ENCODE measurements at regions not wholly inside any gene's neighbourhood (a gene's known extent, or its start where the extent isn't known, plus 50 kb on each side); places are given as distances from the start of the nearest gene placed in this dataset.

- no peak for DNase-seq (ENCODE audit: low spot score)
These were observed 434.7 kb downstream of the TNS3 start for GRCh38 chr7:47147213-47147631.

- no peak for DNase-seq (ENCODE audit: low spot score)
These were observed 435.9 kb downstream of the TNS3 start for GRCh38 chr7:47145982-47146381.

GRCh38 chr7:47145186-47145725, 436.7 kb downstream of the TNS3 start:
- DNase-seq (ENCODE audit: low spot score): no peak

- DNase-seq (ENCODE audit: low spot score): no peak
These were observed 438.6 kb downstream of the TNS3 start for GRCh38 chr7:47143339-47143738.

GRCh38 chr7:47142867-47143175, 439.1 kb downstream of the TNS3 start:
- no peak for DNase-seq (ENCODE audit: low spot score)

- DNase-seq (ENCODE audit: low spot score): no peak
These were observed 439.6 kb downstream of the TNS3 start for GRCh38 chr7:47142169-47142866.

- DNase-seq (ENCODE audit: low spot score): no peak
These were observed 449.4 kb downstream of the TNS3 start for GRCh38 chr7:47132471-47132870.

- no peak for DNase-seq (ENCODE audit: low spot score)
These were observed 453.2 kb downstream of the TNS3 start for GRCh38 chr7:47128700-47129099.

- no peak for DNase-seq (ENCODE audit: low spot score)
These were observed 456.4 kb downstream of the TNS3 start for GRCh38 chr7:47125529-47125928.

GRCh38 chr7:47119261-47119865, 462.5 kb downstream of the TNS3 start:
- DNase-seq (ENCODE audit: low spot score): no peak

- no peak for DNase-seq (ENCODE audit: low spot score)
These were observed 477.7 kb downstream of the TNS3 start for GRCh38 chr7:47104206-47104549.

GRCh38 chr7:47103498-47104205, 478.3 kb downstream of the TNS3 start:
- no peak for DNase-seq (ENCODE audit: low spot score)

GRCh38 chr7:47102331-47102841, 479.5 kb downstream of the TNS3 start:
- no peak for DNase-seq (ENCODE audit: low spot score)

- DNase-seq (ENCODE audit: low spot score): peak; percentile 29
These were observed 481.0 kb downstream of the TNS3 start for GRCh38 chr7:47100817-47101435.

- DNase-seq (ENCODE audit: low spot score): no peak
These were observed 481.6 kb downstream of the TNS3 start for GRCh38 chr7:47100148-47100816.

- DNase-seq (ENCODE audit: low spot score): no peak
These were observed 484.5 kb downstream of the TNS3 start for GRCh38 chr7:47097431-47097830.

- DNase-seq (ENCODE audit: low spot score): no peak
These were observed 486.0 kb downstream of the TNS3 start for GRCh38 chr7:47095946-47096345.

GRCh38 chr7:47094462-47094861, 487.4 kb downstream of the TNS3 start:
- DNase-seq (ENCODE audit: low spot score): no peak

GRCh38 chr7:47093320-47094234, 488.3 kb downstream of the TNS3 start:
- DNase-seq (ENCODE audit: low spot score): no peak

GRCh38 chr7:47092336-47092735, 489.6 kb downstream of the TNS3 start:
- DNase-seq (ENCODE audit: low spot score): no peak

- DNase-seq (ENCODE audit: low spot score): no peak
These were observed 490.8 kb downstream of the TNS3 start for GRCh38 chr7:47091141-47091540.
